Ishikawa (cell line): ENCODE measurements at regions not wholly inside any gene's neighbourhood (a gene's known extent, or its start where the extent isn't known, plus 50 kb on each side); places are given as distances from the start of the nearest gene placed in this dataset.

Experiments used
- EP300 ChIP-seq: IDR thresholded peaks from 2 replicates; pipeline ENCODE4 v1.6.1; 2012; ENCODE audit warnings: borderline replicate concordance
- TCF12 ChIP-seq: IDR thresholded peaks from 2 replicates; pipeline ENCODE4 v1.6.1; 2012; ENCODE audit warnings: low read depth
- TEAD4 ChIP-seq: IDR thresholded peaks from 2 replicates; pipeline ENCODE4 v1.6.1; 2012

- TF ChIP-seq TCF12 (no peak), TEAD4 (no peak), EP300 (no peak)
These were observed 291.3 kb upstream of the TCF4 start for GRCh38 chr18:55879331-55879730.
